HG03571 (cell line): ENCODE measurements at regions not wholly inside any gene's neighbourhood (a gene's known extent, or its start where the extent isn't known, plus 50 kb on each side); places are given as distances from the start of the nearest gene placed in this dataset.
"Not testable (repeated sequence)": the region's sequence is repeated elsewhere in the genome, so short reads cannot be mapped to it uniquely, and the experiment has no call there.

Experiments
- ATAC-seq: cut with Tn5 transposase; IDR thresholded peaks from one replicate; pipeline ENCODE4 v1.9.1; 2021; ENCODE audit not compliant: unreplicated experiment

- no peak for ATAC-seq
Measured at GRCh38 chr6:81875782-81876293, 123.4 kb upstream of the TENT5A start.

- not testable (repeated sequence) for ATAC-seq
Measured at GRCh38 chr6:81869749-81870508, 117.4 kb upstream of the TENT5A start.

GRCh38 chr6:81865712-81866111 lies 113.2 kb upstream of the TENT5A start:
- no peak for ATAC-seq

- no peak for ATAC-seq
Measured at GRCh38 chr6:81864124-81864523, 111.6 kb upstream of the TENT5A start.

GRCh38 chr6:81863123-81863522 lies 110.6 kb upstream of the TENT5A start:
- no peak for ATAC-seq

GRCh38 chr6:81861281-81861680 lies 108.8 kb upstream of the TENT5A start:
- no peak for ATAC-seq

- no peak for ATAC-seq
Measured at GRCh38 chr6:81859884-81860283, 107.4 kb upstream of the TENT5A start.

- ATAC-seq = no peak
Measured at GRCh38 chr6:81857812-81858211, 105.3 kb upstream of the TENT5A start.

- no peak for ATAC-seq
Measured at GRCh38 chr6:81856872-81857271, 104.4 kb upstream of the TENT5A start.

- no peak for ATAC-seq
Measured at GRCh38 chr6:81854474-81854873, 102.0 kb upstream of the TENT5A start.

- no peak for ATAC-seq
Measured at GRCh38 chr6:81853975-81854374, 101.5 kb upstream of the TENT5A start.

- ATAC-seq = no peak
Measured at GRCh38 chr6:81849248-81849647, 96.8 kb upstream of the TENT5A start.

GRCh38 chr6:81847866-81848265 lies 95.4 kb upstream of the TENT5A start:
- no peak for ATAC-seq

- no peak for ATAC-seq
Measured at GRCh38 chr6:81844686-81845085, 92.2 kb upstream of the TENT5A start.

- no peak for ATAC-seq
Measured at GRCh38 chr6:81843302-81843701, 90.8 kb upstream of the TENT5A start.

- ATAC-seq = no peak
Measured at GRCh38 chr6:81842254-81842653, 89.8 kb upstream of the TENT5A start.

- ATAC-seq = no peak
Measured at GRCh38 chr6:81838724-81839426, 86.4 kb upstream of the TENT5A start.

- ATAC-seq = no peak
Measured at GRCh38 chr6:81838031-81838430, 85.5 kb upstream of the TENT5A start.

- ATAC-seq = no peak
Measured at GRCh38 chr6:81834141-81834681, 81.7 kb upstream of the TENT5A start.

- no peak for ATAC-seq
Measured at GRCh38 chr6:81832304-81832703, 79.8 kb upstream of the TENT5A start.

GRCh38 chr6:81831274-81831673 lies 78.8 kb upstream of the TENT5A start:
- ATAC-seq = no peak

- no peak for ATAC-seq
Measured at GRCh38 chr6:81826784-81827183, 74.3 kb upstream of the TENT5A start.
